H9 (cell line): ENCODE measurements at regions not wholly inside any gene's neighbourhood (a gene's known extent, or its start where the extent isn't known, plus 50 kb on each side); places are given as distances from the start of the nearest gene placed in this dataset.
"Not testable (repeated sequence)": the region's sequence is repeated elsewhere in the genome, so short reads cannot be mapped to it uniquely, and the experiment has no call there.

ENCODE experiments used
- DNase-seq: peaks from one replicate; pipeline ENCODE4 v3.0.0-alpha.2; 2017
- H2AFZ ChIP-seq: one replicate; pipeline ENCODE4 v1.6.1; 2013; ENCODE audit warnings: mild to moderate bottlenecking, low read length, control low read depth, moderate library complexity
- H2AK5ac ChIP-seq: 2 replicates; pipeline ENCODE4 v1.6.1; 2013; ENCODE audit warnings: low read length, control low read depth, mixed read lengths; ENCODE audit not compliant: insufficient read length
- H2BK120ac ChIP-seq: one replicate; pipeline ENCODE4 v1.6.1; 2013; ENCODE audit warnings: low read depth, mild to moderate bottlenecking, low read length, control low read depth, inconsistent platforms; ENCODE audit not compliant: poor library complexity, severe bottlenecking
- H2BK12ac ChIP-seq: 2 replicates; pipeline ENCODE4 v1.6.1; 2013; ENCODE audit warnings: low read length, control low read depth, mixed read lengths, low read depth; ENCODE audit not compliant: insufficient read length
- H2BK15ac ChIP-seq: 2 replicates; pipeline ENCODE4 v1.6.1; 2013; ENCODE audit warnings: low read depth, low read length, control low read depth
- H2BK20ac ChIP-seq: one replicate; pipeline ENCODE4 v1.6.1; 2013; ENCODE audit warnings: low read depth, mild to moderate bottlenecking, low read length, control low read depth, inconsistent platforms; ENCODE audit not compliant: poor library complexity, severe bottlenecking
- H2BK5ac ChIP-seq: 2 replicates; pipeline ENCODE4 v1.6.1; 2013; ENCODE audit warnings: low read length, control low read depth, mixed read lengths; ENCODE audit not compliant: insufficient read length
- H3K14ac ChIP-seq: 2 replicates; pipeline ENCODE4 v1.6.1; 2013; ENCODE audit warnings: low read length, control low read depth; ENCODE audit not compliant: insufficient read depth
- H3K18ac ChIP-seq: 2 replicates; pipeline ENCODE4 v1.6.1; 2013; ENCODE audit warnings: low read depth, mild to moderate bottlenecking, mixed read lengths, low read length, control low read depth; ENCODE audit not compliant: insufficient read length
- H3K23ac ChIP-seq: 2 replicates; pipeline ENCODE4 v1.6.1; 2013; ENCODE audit warnings: low read length, control low read depth, mixed read lengths, low read depth; ENCODE audit not compliant: insufficient read length
- H3K23me2 ChIP-seq: 2 replicates; pipeline ENCODE4 v1.6.1; 2013; ENCODE audit warnings: low read depth, mild to moderate bottlenecking, mixed read lengths, low read length, control low read depth; ENCODE audit not compliant: insufficient read length, poor library complexity, severe bottlenecking
- H3K27ac ChIP-seq: 2 replicates; pipeline ENCODE4 v1.5.1; 2013; ENCODE audit warnings: low read length, control low read depth, mixed read lengths, low read depth; ENCODE audit not compliant: insufficient read length
- H3K27me3 ChIP-seq: 2 replicates; pipeline ENCODE4 v1.6.1; 2013; ENCODE audit warnings: low read length, control low read depth, inconsistent platforms; ENCODE audit not compliant: insufficient read depth
- H3K4ac ChIP-seq: 2 replicates; pipeline ENCODE4 v1.6.1; 2013; ENCODE audit warnings: low read depth, mild to moderate bottlenecking, control low read depth, inconsistent platforms, low read length, moderate library complexity
- H3K4me1 ChIP-seq: 2 replicates; pipeline ENCODE4 v1.6.1; 2013; ENCODE audit warnings: low read length, control low read depth, inconsistent platforms; ENCODE audit not compliant: insufficient read depth
- H3K4me2 ChIP-seq: 2 replicates; pipeline ENCODE4 v1.6.1; 2013; ENCODE audit warnings: low read length, control low read depth, mixed read lengths; ENCODE audit not compliant: insufficient read length, insufficient read depth
- H3K56ac ChIP-seq: 2 replicates; pipeline ENCODE4 v1.6.1; 2013; ENCODE audit warnings: low read depth, mild to moderate bottlenecking, mixed read lengths, low read length, control low read depth; ENCODE audit not compliant: insufficient read length
- H3K79me1 ChIP-seq: 2 replicates; pipeline ENCODE4 v1.6.1; 2013; ENCODE audit warnings: low read depth, mild to moderate bottlenecking, moderate library complexity, low read length, control low read depth, inconsistent platforms; ENCODE audit not compliant: insufficient read depth, poor library complexity, severe bottlenecking
- H3K79me2 ChIP-seq: 2 replicates; pipeline ENCODE4 v1.6.1; 2013; ENCODE audit warnings: low read length, control low read depth, inconsistent platforms; ENCODE audit not compliant: insufficient read depth
- H3K9ac ChIP-seq: 2 replicates; pipeline ENCODE4 v1.6.1; 2013; ENCODE audit warnings: low read length, control low read depth, mixed read lengths; ENCODE audit not compliant: insufficient read length; ENCODE audit errors: extremely low read depth
- H3K9me3 ChIP-seq: one replicate; pipeline ENCODE4 v1.6.1; 2013; ENCODE audit warnings: low read depth, low read length, inconsistent platforms; ENCODE audit not compliant: control insufficient read depth
- H3T11ph ChIP-seq: one replicate; pipeline ENCODE4 v1.6.1; 2013; ENCODE audit warnings: mild to moderate bottlenecking, low read length, control low read depth, inconsistent platforms
- H4K20me1 ChIP-seq: one replicate; pipeline ENCODE4 v1.6.1; 2013; ENCODE audit not compliant: control insufficient read depth, insufficient read length, insufficient read depth
- H4K5ac ChIP-seq: 2 replicates; pipeline ENCODE4 v1.6.1; 2013; ENCODE audit warnings: low read depth, mild to moderate bottlenecking, mixed read lengths, low read length, control low read depth; ENCODE audit not compliant: insufficient read length
- H4K8ac ChIP-seq: replicated peaks from 2 replicates; pipeline ENCODE4 v1.6.1; 2013; ENCODE audit warnings: low read length, control low read depth, mixed read lengths, low read depth; ENCODE audit not compliant: insufficient read length
- H4K91ac ChIP-seq: 2 replicates; pipeline ENCODE4 v1.6.1; 2013; ENCODE audit warnings: low read depth, mild to moderate bottlenecking, moderate library complexity, mixed read lengths, low read length, control low read depth; ENCODE audit not compliant: insufficient read length
- H3K27ac Mint-ChIP-seq, 3 experiments: 2 replicates in 2 of 3; 3 replicates in 1 of 3; pipeline ENCODE4 v1.8.0; 2020 to 2021; ENCODE audit warnings: mixed read lengths in 3 of 3, mild to moderate bottlenecking in 1 of 3, moderate library complexity in 1 of 3
- H3K27me3 Mint-ChIP-seq: 2 replicates; pipeline ENCODE4 v1.8.0; 2021; ENCODE audit warnings: low read depth, mild to moderate bottlenecking, moderate library complexity, mixed read lengths
- H3K36me3 Mint-ChIP-seq, 3 experiments: 2 replicates in 2 of 3; 3 replicates in 1 of 3; pipeline ENCODE4 v1.8.0; 2020 to 2021; ENCODE audit warnings: low read depth in 3 of 3, mixed read lengths in 3 of 3; ENCODE audit not compliant: insufficient read depth in 1 of 3
- H3K4me1 Mint-ChIP-seq, 2 experiments: 2 replicates each; pipeline ENCODE4 v1.8.0; 2020; ENCODE audit warnings: mixed read lengths in 2 of 2
- H3K4me3 Mint-ChIP-seq, 2 experiments: 2 replicates in 1 of 2; 3 replicates in 1 of 2; pipeline ENCODE4 v1.8.0; 2020 to 2021; ENCODE audit warnings: mild to moderate bottlenecking in 2 of 2, mixed read lengths in 2 of 2, moderate library complexity in 1 of 2
- H3K9me3 Mint-ChIP-seq, 2 experiments: 2 replicates in 1 of 2; 3 replicates in 1 of 2; pipeline ENCODE4 v1.8.0; 2020; ENCODE audit warnings: mild to moderate bottlenecking in 2 of 2, mixed read lengths in 2 of 2, moderate library complexity in 1 of 2
- WGBS: extraction: QIAGEN DNeasy Blood & Tissue Kit; methylation state at CpG from one replicate; pipeline ENCODE4 v1.1.7; 2013; ENCODE audit warnings: missing lambda C conversion rate, low lambda C conversion rate, mixed read lengths; ENCODE audit not compliant: insufficient read length; ENCODE audit errors: extremely low coverage; 5-methylcytosine and 5-hydroxymethylcytosine counted together

DNA sequence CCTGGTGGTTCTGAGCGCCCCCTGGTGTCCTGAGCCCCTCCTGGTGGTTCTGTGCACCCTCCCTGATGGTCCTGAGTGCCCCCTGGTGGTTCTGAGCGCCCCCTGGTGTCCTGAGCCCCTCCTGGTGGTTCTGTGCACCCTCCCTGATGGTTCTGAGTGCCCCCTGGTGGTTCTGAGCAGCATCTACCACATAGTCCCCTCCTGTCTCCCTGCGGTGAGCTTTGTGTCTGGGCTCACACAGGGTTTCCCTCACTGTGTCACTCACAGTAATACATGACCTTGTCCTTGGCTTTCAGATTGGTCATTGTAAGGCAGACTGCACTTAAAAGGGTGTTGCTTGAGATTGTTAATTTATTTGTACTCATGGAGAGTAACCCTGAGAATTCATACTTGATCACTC, 474.9 kb downstream of the TMEM121 start:
- not testable (repeated sequence) for H2BK5ac ChIP-seq, H2BK15ac ChIP-seq, H3K14ac ChIP-seq, H3K79me1 ChIP-seq, H4K20me1 ChIP-seq, H3K23ac ChIP-seq, H3K56ac ChIP-seq, H3K4me1 ChIP-seq, H4K91ac ChIP-seq, H2BK12ac ChIP-seq, H3T11ph ChIP-seq, H2BK120ac ChIP-seq, H4K8ac ChIP-seq, H3K4ac ChIP-seq, H2AK5ac ChIP-seq, H2AFZ ChIP-seq, H4K5ac ChIP-seq, H3K4me3 Mint-ChIP-seq, H3K79me2 ChIP-seq, H3K18ac ChIP-seq, H3K27ac Mint-ChIP-seq, H3K27me3 Mint-ChIP-seq, H3K23me2 ChIP-seq, H3K27ac ChIP-seq, H3K27me3 ChIP-seq, H2BK20ac ChIP-seq, H3K9ac ChIP-seq, H3K4me1 Mint-ChIP-seq, DNase-seq, H3K4me2 ChIP-seq
- peaks cover 38% of the 10 kb centered on the region for H3K9me3 ChIP-seq
- no CpG with 5 or more reads among the region's 3 CpGs for WGBS
- H3K9me3 Mint-ChIP-seq, result peaks cover 75 to 81% of the 10 kb centered on the region in 2 experiments
- peaks cover 12 to 19% (median 17%) of the 10 kb centered on the region in 3 experiments; a peak in 5 of 7 replicates for H3K36me3 Mint-ChIP-seq
